22Rv1 (cell line): ENCODE measurements at regions not wholly inside any gene's neighbourhood (a gene's known extent, or its start where the extent isn't known, plus 50 kb on each side); places are given as distances from the start of the nearest gene placed in this dataset.
"Not testable (repeated sequence)": the region's sequence is repeated elsewhere in the genome, so short reads cannot be mapped to it uniquely, and the experiment has no call there.

Source experiments
- H3K27ac ChIP-seq: fragments of 450-650 bp; 2 replicates; pipeline ENCODE4 v1.5.1; 2017
- ZFX ChIP-seq: fragments of 450-650 bp; IDR thresholded peaks from 2 replicates; pipeline ENCODE4 v1.6.1; 2017; ENCODE audit warnings: antibody characterized with exemption, borderline replicate concordance
- TF ChIP-seq, protein P1 (sequence below): fragments of 450-650 bp; IDR thresholded peaks from 2 replicates; pipeline ENCODE4 v1.5.1; 2017; ENCODE audit warnings: mild to moderate bottlenecking

DNA sequence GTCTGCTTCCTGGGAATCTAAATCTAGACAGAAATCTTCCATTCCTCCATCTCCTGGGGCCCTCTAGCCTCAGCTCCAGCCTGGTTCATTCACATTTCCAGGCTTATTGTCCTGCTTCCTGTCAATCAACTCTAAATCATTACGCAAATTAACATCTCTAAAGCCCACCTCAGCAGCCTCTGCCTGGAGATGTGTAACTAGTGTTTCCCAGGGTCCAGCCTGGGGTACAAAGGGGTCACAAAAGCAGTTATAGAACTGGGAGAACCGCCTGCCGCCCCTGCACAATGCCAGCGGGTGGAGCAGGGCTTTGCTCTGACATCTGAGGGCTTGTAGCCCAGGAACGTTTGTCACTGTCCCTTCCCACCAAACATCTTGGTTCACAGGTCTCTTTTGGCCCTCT lies 373.5 kb downstream of the RRAGC start:
- TF ChIP-seq, protein P1, sequence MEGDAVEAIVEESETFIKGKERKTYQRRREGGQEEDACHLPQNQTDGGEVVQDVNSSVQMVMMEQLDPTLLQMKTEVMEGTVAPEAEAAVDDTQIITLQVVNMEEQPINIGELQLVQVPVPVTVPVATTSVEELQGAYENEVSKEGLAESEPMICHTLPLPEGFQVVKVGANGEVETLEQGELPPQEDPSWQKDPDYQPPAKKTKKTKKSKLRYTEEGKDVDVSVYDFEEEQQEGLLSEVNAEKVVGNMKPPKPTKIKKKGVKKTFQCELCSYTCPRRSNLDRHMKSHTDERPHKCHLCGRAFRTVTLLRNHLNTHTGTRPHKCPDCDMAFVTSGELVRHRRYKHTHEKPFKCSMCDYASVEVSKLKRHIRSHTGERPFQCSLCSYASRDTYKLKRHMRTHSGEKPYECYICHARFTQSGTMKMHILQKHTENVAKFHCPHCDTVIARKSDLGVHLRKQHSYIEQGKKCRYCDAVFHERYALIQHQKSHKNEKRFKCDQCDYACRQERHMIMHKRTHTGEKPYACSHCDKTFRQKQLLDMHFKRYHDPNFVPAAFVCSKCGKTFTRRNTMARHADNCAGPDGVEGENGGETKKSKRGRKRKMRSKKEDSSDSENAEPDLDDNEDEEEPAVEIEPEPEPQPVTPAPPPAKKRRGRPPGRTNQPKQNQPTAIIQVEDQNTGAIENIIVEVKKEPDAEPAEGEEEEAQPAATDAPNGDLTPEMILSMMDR: no peak
- TF ChIP-seq ZFX: no peak
- no peak overlapping the region for H3K27ac ChIP-seq

DNA sequence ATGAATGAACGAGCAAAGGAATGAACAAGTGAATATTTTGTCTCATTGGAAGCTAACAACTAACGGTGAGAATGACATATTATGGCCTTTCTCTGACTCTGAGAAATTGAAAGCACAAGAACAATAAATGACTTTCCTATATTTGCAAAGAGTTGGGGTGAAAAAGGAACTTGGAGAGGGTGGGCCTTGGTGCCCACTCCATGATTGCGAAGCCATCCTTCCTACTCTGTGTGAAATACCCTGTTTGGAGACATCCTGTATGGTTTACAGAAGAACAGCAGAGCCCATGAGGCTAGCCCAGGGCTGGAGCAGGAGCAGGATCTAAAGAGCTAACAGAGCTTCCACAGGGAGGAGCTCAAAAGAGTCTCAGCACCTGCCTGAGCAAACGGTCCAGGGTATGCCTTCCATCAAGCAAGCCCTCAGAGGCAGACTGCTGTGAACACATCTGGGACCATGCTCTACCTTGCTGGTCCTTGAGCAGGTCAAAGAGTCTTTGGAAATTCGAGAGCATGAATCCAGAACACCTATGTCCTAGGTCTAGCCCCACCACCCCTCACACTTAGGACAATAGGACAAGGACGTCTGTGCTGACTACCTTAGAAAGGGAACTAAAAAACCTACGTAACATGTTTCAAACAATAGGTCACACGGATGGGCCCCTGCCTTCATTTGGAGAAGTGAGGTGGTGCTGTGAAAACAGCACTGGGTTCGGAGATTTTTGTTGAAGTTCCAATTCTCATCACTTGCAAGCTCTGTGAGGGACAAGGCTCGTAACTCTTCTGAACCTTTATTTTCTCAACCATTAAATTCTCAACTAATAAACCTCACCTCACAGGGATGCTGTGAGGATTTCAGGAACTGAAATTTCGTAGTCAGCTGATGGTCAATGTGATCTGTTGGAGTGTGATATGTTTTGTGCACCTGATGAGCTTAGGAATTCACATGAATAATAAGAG lies 377.4 kb downstream of the RRAGC start:
- H3K27ac ChIP-seq: no peak overlapping the region
- TF ChIP-seq, protein P1: no peak
- TF ChIP-seq ZFX: no peak

DNA sequence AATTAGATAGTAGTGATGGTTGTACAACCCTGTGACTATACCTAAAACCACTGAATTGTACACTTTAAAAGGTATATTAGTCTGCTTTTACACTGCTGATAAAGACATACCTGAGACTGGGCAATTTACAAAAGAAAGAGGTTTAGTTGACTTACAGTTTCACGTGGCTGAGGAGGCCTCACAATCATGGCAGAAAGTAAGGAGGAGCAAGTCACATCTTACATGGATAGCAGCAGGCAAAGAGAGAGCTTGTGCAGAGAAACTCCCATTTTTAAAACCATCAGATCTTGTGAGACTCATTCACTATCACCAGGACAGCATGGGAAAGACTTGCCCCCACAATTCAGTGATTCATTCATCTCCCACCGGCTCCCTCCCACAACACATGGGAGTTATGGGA lies 379.9 kb downstream of the RRAGC start:
- H3K27ac ChIP-seq: not testable (repeated sequence)

DNA sequence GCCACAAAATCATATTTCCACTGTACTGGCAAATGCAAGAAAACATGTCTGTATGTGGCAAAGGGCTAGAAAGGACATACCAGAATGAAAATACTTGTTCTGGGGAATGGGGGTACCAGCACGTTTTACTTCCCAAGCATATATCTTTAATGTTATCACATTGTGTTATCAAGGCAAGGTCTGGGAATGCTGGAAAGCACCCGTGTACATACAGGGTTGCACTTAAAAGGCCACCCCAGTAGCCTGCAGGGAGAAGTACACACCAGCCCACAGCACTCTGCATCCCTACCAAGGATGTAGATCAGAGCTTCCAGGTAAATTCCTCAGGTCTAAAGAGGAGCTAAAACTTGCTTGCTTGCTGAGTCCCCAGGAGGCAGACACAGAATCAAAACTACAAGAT lies 381.8 kb downstream of the RRAGC start:
- TF ChIP-seq, protein P1: no peak
- no peak for TF ChIP-seq ZFX
- no peak overlapping the region for H3K27ac ChIP-seq

DNA sequence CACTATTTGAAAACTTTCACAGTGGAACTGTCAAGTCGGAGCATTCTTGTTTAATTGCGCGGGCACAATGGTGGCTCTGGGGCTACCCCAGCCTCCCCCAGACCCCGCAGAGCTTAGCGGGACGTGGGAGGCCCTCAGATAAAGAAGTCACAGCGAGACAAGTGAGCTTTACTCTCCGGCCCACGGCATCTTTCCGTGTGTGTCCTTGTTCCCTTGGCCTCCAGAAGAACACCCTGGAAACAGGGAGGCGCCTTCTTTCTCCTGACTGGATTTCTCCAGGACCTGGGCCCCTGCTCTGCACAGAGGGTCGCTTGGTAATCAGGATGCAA lies 382.8 kb downstream of the RRAGC start:
- TF ChIP-seq, protein P1: no peak
- no peak for TF ChIP-seq ZFX
- H3K27ac ChIP-seq: no peak overlapping the region

DNA sequence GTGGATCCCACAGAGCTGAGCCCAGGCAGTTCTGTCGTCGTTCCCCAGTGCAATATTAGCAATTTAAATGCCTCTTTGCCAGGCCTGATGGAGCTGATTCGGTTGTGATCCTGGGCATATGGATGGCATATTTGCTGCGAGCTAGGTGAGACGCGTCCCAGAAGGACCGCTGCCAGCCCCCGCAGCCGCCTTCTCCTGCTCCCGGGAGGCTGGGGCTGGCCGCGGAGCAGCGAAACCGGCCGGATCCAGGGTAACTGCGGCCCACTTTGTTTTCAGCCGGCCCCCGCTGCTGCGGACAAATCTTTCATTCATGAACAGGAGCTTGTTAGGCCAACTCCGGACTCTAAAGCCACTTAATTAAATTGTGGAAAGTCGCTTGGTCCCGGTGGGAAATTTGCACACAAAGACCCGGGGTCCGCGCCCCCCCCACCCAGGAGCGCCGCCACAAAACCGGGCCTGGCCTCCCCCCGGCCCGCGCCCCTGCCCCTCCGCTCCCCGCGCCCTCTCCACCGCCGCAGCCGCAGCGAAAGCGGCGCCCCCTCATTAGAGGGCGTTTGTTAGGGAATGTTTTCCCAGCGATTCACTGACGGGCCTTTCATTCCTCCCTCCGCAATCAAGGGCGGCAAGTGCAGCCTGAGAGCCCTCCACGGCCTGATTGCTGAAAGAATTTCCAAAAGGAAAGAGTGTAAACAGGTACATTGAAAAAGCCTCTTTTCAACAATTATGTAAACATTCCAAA lies 383.3 kb downstream of the RRAGC start:
- TF ChIP-seq, protein P1: no peak
- no peak for TF ChIP-seq ZFX
- no peak overlapping the region for H3K27ac ChIP-seq

DNA sequence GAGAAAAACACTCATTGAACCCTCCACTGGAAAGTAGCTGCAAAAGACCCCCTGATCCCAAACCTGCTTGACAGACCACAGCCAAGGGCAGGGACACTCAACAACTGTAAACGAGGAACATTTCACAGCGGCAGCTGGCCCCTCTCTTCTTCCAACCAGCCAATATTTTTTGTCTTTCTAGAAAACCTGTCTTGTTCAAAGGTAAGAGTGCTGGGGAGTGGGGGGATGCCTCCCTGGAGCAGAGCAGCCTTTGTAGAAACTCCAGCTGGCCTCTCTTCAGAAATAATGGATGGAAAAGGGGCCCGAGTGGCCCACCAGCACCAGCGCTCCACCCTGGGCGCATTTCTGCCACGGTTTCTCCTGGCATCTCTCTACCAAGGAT lies 384.0 kb downstream of the RRAGC start:
- H3K27ac ChIP-seq: no peak overlapping the region
- TF ChIP-seq, protein P1: no peak
- TF ChIP-seq ZFX: no peak
